Spleen (tissue), 11 donors: ENCODE measurements at regions not wholly inside any gene's neighbourhood (a gene's known extent, or its start where the extent isn't known, plus 50 kb on each side); places are given as distances from the start of the nearest gene placed in this dataset.

Source experiments
- DNase-seq: peaks from one replicate; pipeline ENCODE4 v3.0.0-alpha.2; 2020
- H3K27ac ChIP-seq, 8 donors: fragments of 200-600 bp; sonication (generic) in 7 of 8; 1 replicate in 4 of 8; 2 replicates in 4 of 8; pipeline versions ENCODE4 v1.5.0 to v1.8.0; 2016 to 2021; ENCODE audit warnings: inconsistent platforms in 4 of 8, mild to moderate bottlenecking in 4 of 8, moderate library complexity in 1 of 8
- H3K27me3 ChIP-seq, 7 donors: fragments of 200-600 bp; sonication (generic) in 6 of 7; replicated peaks in 1 of 7; 1 replicate in 4 of 7; 2 replicates in 3 of 7; pipeline versions ENCODE4 v1.5.0 to v1.8.0; 2016 to 2021; ENCODE audit warnings: inconsistent platforms in 3 of 7, mild to moderate bottlenecking in 1 of 7
- H3K36me3 ChIP-seq, 6 donors: fragments of 200-600 bp; sonication (generic) in 5 of 6; 1 replicate in 4 of 6; 2 replicates in 2 of 6; pipeline versions ENCODE4 v1.5.0 to v1.8.0; 2016 to 2021; ENCODE audit warnings: inconsistent platforms in 2 of 6
- H3K4me1 ChIP-seq, 6 donors: fragments of 200-600 bp; sonication (generic) in 5 of 6; 1 replicate in 3 of 6; 2 replicates in 3 of 6; pipeline versions ENCODE4 v1.5.0 to v1.8.0; 2016 to 2021; ENCODE audit warnings: inconsistent platforms in 3 of 6
- H3K4me3 ChIP-seq, 8 donors: fragments of 200-600 bp; sonication (generic) in 7 of 8; 1 replicate in 4 of 8; 2 replicates in 4 of 8; pipeline versions ENCODE4 v1.5.0 to v1.8.0; 2016 to 2021; ENCODE audit warnings: inconsistent platforms in 4 of 8, mild to moderate bottlenecking in 4 of 8, moderate library complexity in 2 of 8
- H3K9me3 ChIP-seq, 8 donors: fragments of 200-600 bp; sonication (generic) in 7 of 8; 1 replicate in 4 of 8; 2 replicates in 4 of 8; pipeline versions ENCODE4 v1.5.0 to v1.8.0; 2016 to 2021; ENCODE audit warnings: inconsistent platforms in 4 of 8
- POLR2A ChIP-seq, 3 donors: fragments of 450-650 bp; IDR thresholded peaks; one replicate each; pipeline ENCODE4 v1.5.1; 2017; ENCODE audit warnings: antibody characterized with exemption in 3 of 3, mild to moderate bottlenecking in 1 of 3
- POLR2AphosphoS5 ChIP-seq, 3 donors: sonication (generic); formaldehyde crosslinking; IDR thresholded peaks; one replicate each; pipeline ENCODE4 v1.5.1; 2017; ENCODE audit warnings: antibody characterized with exemption in 3 of 3
- WGBS, 5 donors: extraction: QIAGEN DNeasy Blood & Tissue Kit in 3 of 5; methylation state at CpG; one replicate each; pipeline versions ENCODE4 v1.1.5 to v1.1.7; 2013 to 2018; 5-methylcytosine and 5-hydroxymethylcytosine counted together
- intact Hi-C: fragments of 100-400 bp; cut with DNase I; formaldehyde crosslinking; loops from one replicate; pipeline ENCODE4 v1.15.0; 2023; ENCODE audit warnings: low total_unique reads
- TF ChIP-seq, protein P1 (sequence below), 11 experiments: fragments of 200-600 bp in 7 of 11; fragments of 450-650 bp in 4 of 11; sonication (generic) in 4 of 11; IDR thresholded peaks in 8 of 11; conservative IDR thresholded peaks in 3 of 11; 1 replicate in 7 of 11; 2 replicates in 4 of 11; pipeline versions ENCODE4 v1.4.0 to v1.8.0; 2016 to 2021; ENCODE audit warnings: antibody characterized with exemption in 11 of 11, inconsistent platforms in 4 of 11, mild to moderate bottlenecking in 1 of 11
- donor health status: healthy with polysubstance abuse.
- donor health status: DM: no; HTN: no; CAD: no; lungs with moderate emphysema.
- donor health status: DM: no; HTN: no; CAD: no.
- donor health status: Bipolar disorder and iron deficiency.
- donor health status: healthy.
- donor health status: DM: no; HTN: no; CAD: no.
- donor health status: DM: yes; HTN: yes; CAD: no.

DNA sequence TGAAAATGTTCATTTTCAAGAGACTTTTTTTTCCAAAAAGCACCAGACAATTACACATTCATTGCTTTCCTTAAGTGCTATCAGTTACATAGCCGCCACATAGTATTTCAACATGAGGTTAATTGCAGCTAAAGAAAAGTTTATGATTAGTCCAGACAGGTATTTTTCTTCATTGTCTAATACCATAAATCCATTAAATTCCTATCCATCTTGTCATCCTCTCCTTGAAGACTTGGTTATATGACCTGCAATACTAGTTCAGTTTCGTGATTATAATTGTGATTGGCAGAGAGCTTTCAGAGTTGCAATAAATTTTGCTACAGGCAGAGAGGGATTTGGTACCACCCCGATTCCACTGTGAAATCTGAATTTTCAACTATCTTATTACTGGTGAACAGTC, 437.7 kb downstream of the GPATCH2 start:
- H3K9me3 ChIP-seq: peaks cover 0 to 20% (median 3%) of the 10 kb centered on the region in 8 donors
- TF ChIP-seq POLR2A (IDR thresholded peaks at IDR 0.05) (no peak), POLR2AphosphoS5 (IDR thresholded peaks at IDR 0.05) (no peak)
- TF ChIP-seq, protein P1, sequence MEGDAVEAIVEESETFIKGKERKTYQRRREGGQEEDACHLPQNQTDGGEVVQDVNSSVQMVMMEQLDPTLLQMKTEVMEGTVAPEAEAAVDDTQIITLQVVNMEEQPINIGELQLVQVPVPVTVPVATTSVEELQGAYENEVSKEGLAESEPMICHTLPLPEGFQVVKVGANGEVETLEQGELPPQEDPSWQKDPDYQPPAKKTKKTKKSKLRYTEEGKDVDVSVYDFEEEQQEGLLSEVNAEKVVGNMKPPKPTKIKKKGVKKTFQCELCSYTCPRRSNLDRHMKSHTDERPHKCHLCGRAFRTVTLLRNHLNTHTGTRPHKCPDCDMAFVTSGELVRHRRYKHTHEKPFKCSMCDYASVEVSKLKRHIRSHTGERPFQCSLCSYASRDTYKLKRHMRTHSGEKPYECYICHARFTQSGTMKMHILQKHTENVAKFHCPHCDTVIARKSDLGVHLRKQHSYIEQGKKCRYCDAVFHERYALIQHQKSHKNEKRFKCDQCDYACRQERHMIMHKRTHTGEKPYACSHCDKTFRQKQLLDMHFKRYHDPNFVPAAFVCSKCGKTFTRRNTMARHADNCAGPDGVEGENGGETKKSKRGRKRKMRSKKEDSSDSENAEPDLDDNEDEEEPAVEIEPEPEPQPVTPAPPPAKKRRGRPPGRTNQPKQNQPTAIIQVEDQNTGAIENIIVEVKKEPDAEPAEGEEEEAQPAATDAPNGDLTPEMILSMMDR (IDR thresholded peaks at IDR 0.05 in 8 of 11, conservative IDR thresholded peaks at IDR 0.05 in 3 of 11): no peak
- no peaks in the 10 kb centered on the region for H3K4me1 ChIP-seq
- no peaks in the 10 kb centered on the region for H3K36me3 ChIP-seq
- H3K4me3 ChIP-seq: no peak overlapping the region
- no peaks in the 10 kb centered on the region for H3K27me3 ChIP-seq
- DNase-seq: no peak
- intact Hi-C loops: no loop called here
- 63 to 77% (median 75%) methylated on average over 3 of the region's 3 CpGs for WGBS, 5 donors
- no peak overlapping the region for H3K27ac ChIP-seq

DNA sequence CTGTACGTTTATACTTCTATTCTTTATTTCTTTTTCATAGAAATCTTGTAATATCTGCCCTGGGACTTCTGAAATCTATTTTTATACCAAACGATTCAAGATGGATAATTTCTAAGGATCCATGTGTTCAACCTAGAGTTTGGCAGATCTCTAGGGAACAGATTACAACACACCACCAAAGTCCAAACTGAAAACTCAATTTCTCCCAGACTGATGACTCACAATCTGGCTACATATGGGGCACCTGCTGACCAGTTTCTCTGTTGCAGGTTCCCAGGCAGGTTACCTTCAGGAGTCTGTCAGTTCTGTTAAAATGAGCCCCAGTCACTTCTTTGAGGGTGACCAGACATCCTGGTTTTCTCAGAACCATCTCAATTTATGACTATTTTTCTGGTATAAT, 439.4 kb downstream of the GPATCH2 start:
- intact Hi-C loops: no loop called here
- Histone ChIP-seq H3K27ac (no peak overlapping the region), H3K4me1 (no peaks in the 10 kb centered on the region), H3K9me3 (peaks cover 0 to 25% (median 9%) of the 10 kb centered on the region in 8 donors), H3K4me3 (no peak overlapping the region), H3K36me3 (no peaks in the 10 kb centered on the region), H3K27me3 (no peaks in the 10 kb centered on the region)
- DNase-seq: no peak
- TF ChIP-seq, protein P1 (IDR thresholded peaks at IDR 0.05 in 8 of 11, conservative IDR thresholded peaks at IDR 0.05 in 3 of 11): no peak
- TF ChIP-seq POLR2AphosphoS5 (IDR thresholded peaks at IDR 0.05) (no peak), POLR2A (IDR thresholded peaks at IDR 0.05) (no peak)
- 62 to 83% (median 71%) methylated on average over 2 of the region's 2 CpGs for WGBS, 5 donors

DNA sequence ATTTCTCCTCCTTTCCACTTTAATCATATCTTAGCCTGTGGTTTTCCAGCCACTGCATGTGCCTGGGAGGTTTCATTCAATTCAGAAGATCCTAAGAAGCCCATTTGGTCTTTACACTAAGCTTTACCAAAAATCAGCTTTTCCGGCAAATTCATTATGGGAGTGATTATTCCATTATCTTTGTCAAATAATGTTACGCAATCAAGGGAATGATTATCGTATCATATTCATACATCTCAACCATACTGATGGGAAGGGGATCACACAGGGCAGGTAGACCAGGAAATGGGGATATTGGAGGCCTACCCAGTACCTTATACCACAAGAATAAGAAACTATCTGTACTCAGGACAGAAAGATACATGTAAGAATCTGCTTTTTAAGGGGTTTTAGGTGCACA, 440.5 kb downstream of the GPATCH2 start:
- no peak overlapping the region for H3K27ac ChIP-seq
- no peak for DNase-seq
- H3K27me3 ChIP-seq: no peaks in the 10 kb centered on the region
- no peak for TF ChIP-seq POLR2AphosphoS5 (IDR thresholded peaks at IDR 0.05)
- TF ChIP-seq POLR2A (IDR thresholded peaks at IDR 0.05): no peak
- TF ChIP-seq, protein P1 (IDR thresholded peaks at IDR 0.05 in 8 of 11, conservative IDR thresholded peaks at IDR 0.05 in 3 of 11): no peak
- intact Hi-C loops: no loop called here
- no peak overlapping the region for H3K4me3 ChIP-seq
- 78 to 98% (median 95%) methylated on average over 3 of the region's 3 CpGs for WGBS, 5 donors
- peaks cover 0 to 27% (median 12%) of the 10 kb centered on the region in 8 donors for H3K9me3 ChIP-seq
- no peaks in the 10 kb centered on the region for H3K36me3 ChIP-seq
- H3K4me1 ChIP-seq: no peaks in the 10 kb centered on the region

DNA sequence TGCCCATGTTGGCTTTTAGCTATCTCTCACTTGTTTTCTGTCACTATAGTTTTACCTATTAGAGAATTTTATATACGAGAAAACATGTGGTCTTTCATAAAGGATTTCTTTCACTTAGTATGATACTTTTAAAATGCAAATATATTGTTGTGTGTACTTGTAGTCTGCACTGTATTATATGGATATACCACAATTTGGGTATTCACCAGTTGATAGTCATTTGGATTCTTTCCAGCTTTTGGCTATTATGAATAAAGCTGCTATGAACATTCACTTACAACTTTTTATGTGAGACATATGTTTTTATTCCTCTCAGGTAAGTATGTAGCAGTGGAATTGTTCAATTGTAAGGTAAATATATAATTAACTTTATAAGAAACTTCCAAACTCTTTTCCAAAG, 441.5 kb downstream of the GPATCH2 start:
- Histone ChIP-seq H3K27me3 (no peaks in the 10 kb centered on the region), H3K36me3 (no peaks in the 10 kb centered on the region), H3K4me3 (no peak overlapping the region), H3K27ac (no peak overlapping the region), H3K9me3 (peaks cover 0 to 27% (median 12%) of the 10 kb centered on the region in 8 donors), H3K4me1 (no peaks in the 10 kb centered on the region)
- DNase-seq: no peak
- intact Hi-C loops: no loop called here
- WGBS, 5 donors: 72 to 92% (median 79%) methylated on average over 1 of the region's 1 CpG
- no peak for TF ChIP-seq POLR2A (IDR thresholded peaks at IDR 0.05)
- no peak for TF ChIP-seq POLR2AphosphoS5 (IDR thresholded peaks at IDR 0.05)
- TF ChIP-seq, protein P1 (IDR thresholded peaks at IDR 0.05 in 8 of 11, conservative IDR thresholded peaks at IDR 0.05 in 3 of 11): no peak
